SK-MEL-5 (cell line): ENCODE measurements at regions not wholly inside any gene's neighbourhood (a gene's known extent, or its start where the extent isn't known, plus 50 kb on each side); places are given as distances from the start of the nearest gene placed in this dataset.
A peak's percentile ranks its signal among the peaks of the same experiment; 100 is the strongest.

Experiments used
- DNase-seq: peaks from one replicate; pipeline ENCODE4 v3.0.0-alpha.2; 2016; ENCODE audit warnings: low read depth, low spot score
- in situ Hi-C: cut with HindIII; loops from 2 replicates; pipeline ENCODE4 v1.10.0; 2016; ENCODE audit warnings: low sequenced_read_pairs, high pct_unique_total_duplicates, low pct_unique_long_range_greater_than_20kb

GRCh38 chr5:96064877-96065276 lies 103.2 kb upstream of the ELL2 start:
- in situ Hi-C loops, result no loop called here
- no peak for DNase-seq

GRCh38 chr5:96062836-96063235 lies 101.2 kb upstream of the ELL2 start:
- DNase-seq, result no peak
- in situ Hi-C loops, result no loop called here

GRCh38 chr5:96058084-96058483 lies 96.4 kb upstream of the ELL2 start:
- no peak for DNase-seq
- in situ Hi-C loops, result no loop called here

GRCh38 chr5:96054311-96055030 lies 92.8 kb upstream of the ELL2 start:
- no peak for DNase-seq

GRCh38 chr5:96053063-96053735 lies 91.5 kb upstream of the ELL2 start:
- in situ Hi-C loops, result no loop called here
- no peak for DNase-seq

More at GRCh38 chr5:96054311-96055030, 92.8 kb upstream of the ELL2 start:
- in situ Hi-C loops, result no loop called here

DNA sequence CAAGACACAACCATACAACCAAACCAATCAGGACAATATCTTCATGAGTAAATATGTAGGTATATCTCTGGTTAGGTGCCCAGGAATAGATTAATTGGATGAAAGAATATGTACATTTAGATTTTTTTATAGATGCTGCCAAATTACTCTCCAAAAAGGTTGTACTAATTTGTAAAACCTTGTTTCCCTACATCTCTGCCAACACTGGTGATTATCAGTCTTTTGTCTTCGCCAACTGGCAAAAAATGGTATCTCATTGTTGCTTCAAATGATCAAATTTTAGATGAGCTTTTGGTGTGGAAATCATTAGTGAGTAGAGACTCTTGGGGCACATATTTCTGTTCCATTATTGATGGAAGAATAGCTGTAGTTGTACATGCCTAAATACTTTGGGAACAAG lies 90.7 kb upstream of the ELL2 start:
- in situ Hi-C loops, result no loop called here
- DNase-seq, result no peak

- in situ Hi-C loops, result no loop called here
- DNase-seq, result no peak
Observed at GRCh38 chr5:96051401-96051830, 89.8 kb upstream of the ELL2 start.

GRCh38 chr5:96050273-96050880 lies 88.7 kb upstream of the ELL2 start:
- DNase-seq, result no peak
- in situ Hi-C loops, result no loop called here

- no peak for DNase-seq
Observed at GRCh38 chr5:96049398-96050272, 88.0 kb upstream of the ELL2 start.

GRCh38 chr5:96048763-96049162 lies 87.1 kb upstream of the ELL2 start:
- DNase-seq, result peak; percentile 11
- in situ Hi-C loops, result no loop called here

More at GRCh38 chr5:96049398-96050272, 88.0 kb upstream of the ELL2 start:
- in situ Hi-C loops, result no loop called here

GRCh38 chr5:96045888-96046287 lies 84.2 kb upstream of the ELL2 start:
- in situ Hi-C loops, result no loop called here
- no peak for DNase-seq

DNA sequence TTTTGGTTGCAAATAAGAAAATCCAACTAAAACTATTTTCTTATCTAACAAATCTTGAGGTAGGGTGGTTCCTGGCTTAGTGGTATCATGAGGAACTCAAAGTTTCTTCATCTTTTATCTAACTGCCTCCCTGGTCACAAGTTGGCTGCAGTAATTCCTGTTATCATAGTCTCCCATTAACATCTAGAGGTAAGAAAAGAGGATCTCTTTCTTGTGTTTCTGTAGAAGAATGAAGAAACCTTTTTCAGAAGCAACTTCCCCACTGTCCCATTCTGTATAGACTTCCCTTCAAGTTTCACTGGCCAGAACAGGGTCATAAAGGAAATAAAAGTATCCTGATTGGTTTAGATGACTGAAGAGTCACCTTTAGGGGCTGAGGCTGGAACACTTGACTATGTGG lies 81.8 kb upstream of the ELL2 start:
- no peak for DNase-seq

GRCh38 chr5:96037128-96037527 lies 75.5 kb upstream of the ELL2 start:
- in situ Hi-C loops, result no loop called here
- DNase-seq, result no peak

More for the DNA sequence above, 81.8 kb upstream of the ELL2 start:
- in situ Hi-C loops, result no loop called here

GRCh38 chr5:96036301-96036700 lies 74.7 kb upstream of the ELL2 start:
- in situ Hi-C loops, result no loop called here
- DNase-seq, result no peak

DNA sequence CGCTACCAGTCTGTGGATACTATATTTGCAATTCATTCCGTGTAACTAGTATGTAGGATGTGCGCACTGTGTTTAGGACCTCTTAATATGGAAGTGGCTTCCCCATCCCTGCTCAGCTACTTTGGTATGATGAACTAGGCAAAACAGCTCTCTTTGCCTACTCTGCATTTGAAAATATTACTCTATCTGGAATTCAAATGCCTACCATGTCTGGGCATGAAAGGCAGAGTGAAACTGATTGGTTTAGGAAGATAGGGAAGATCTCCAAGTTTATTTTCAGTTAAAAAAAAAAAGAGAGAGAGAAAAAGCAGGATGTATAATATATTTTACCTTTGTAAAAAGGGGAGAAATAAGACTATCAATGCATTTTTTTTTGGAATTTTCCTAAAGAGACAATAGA lies 74.1 kb upstream of the ELL2 start:
- DNase-seq, result no peak
- in situ Hi-C loops, result no loop called here

DNA sequence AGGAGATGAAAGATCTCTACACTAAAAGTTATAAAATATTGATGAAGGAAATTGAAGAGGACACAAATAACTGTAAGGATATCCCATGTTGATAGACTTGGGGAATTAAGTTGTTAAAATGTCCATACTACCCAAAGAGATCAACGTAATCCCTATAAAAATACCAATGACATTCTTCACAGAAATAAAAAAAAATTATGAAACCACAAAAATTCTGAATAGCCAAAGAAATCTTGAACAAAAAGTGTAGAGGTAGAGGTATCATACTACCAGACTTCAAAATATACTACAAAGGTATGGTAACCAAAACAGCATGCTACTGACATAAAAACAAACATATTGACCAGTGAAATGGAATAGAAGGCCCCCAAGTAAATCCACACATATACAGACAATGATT lies 71.5 kb upstream of the ELL2 start:
- DNase-seq, result no peak
- in situ Hi-C loops, result no loop called here

- in situ Hi-C loops, result no loop called here
Observed at GRCh38 chr5:96031811-96032261, 70.2 kb upstream of the ELL2 start.

GRCh38 chr5:96031180-96031579 lies 69.5 kb upstream of the ELL2 start:
- DNase-seq, result no peak
- in situ Hi-C loops, result no loop called here

More at GRCh38 chr5:96031811-96032261, 70.2 kb upstream of the ELL2 start:
- no peak for DNase-seq
